H1 (cell line): ENCODE measurements at regions not wholly inside any gene's neighbourhood (a gene's known extent, or its start where the extent isn't known, plus 50 kb on each side); places are given as distances from the start of the nearest gene placed in this dataset.

Experiments
- CTCF ChIA-PET: fragments of 300-600 bp; sonication (Branson Sonifier 250); formaldehyde crosslinking; loops from one replicate; lab custom pipeline; 2021; ENCODE audit not compliant: partially characterized antibody; lab: Charles Lee
- POLR2A ChIA-PET: fragments of 300-600 bp; sonication (Branson Sonifier 250); formaldehyde crosslinking; loops from one replicate; lab custom pipeline; 2021; ENCODE audit warnings: inconsistent platforms; ENCODE audit not compliant: partially characterized antibody; lab: Charles Lee
- DNase-seq, 2 experiments: peaks; one replicate each; pipeline versions ENCODE4 v3.0.0 to v3.0.0-alpha.2; 2010 to 2022; ENCODE audit warnings: low spot score in 2 of 2, low read depth in 1 of 2, mixed read lengths in 1 of 2
- FAIRE-seq: peaks from 2 replicates; lab custom pipeline; 2011; peaks lifted over from hg19 to GRCh38; lab: Jason Lieb, UNC
- H2AFZ ChIP-seq: 2 replicates; pipeline ENCODE4 v1.8.1; 2012; ENCODE audit warnings: low read length, inconsistent platforms
- H2AK5ac ChIP-seq: 2 replicates; pipeline ENCODE4 v1.6.1; 2013; ENCODE audit warnings: low read depth, low read length
- H2BK120ac ChIP-seq: replicated peaks from 2 replicates; pipeline ENCODE3; 2013; ENCODE audit warnings: low read depth, low read length, inconsistent platforms
- H2BK12ac ChIP-seq: 2 replicates; pipeline ENCODE4 v1.6.1; 2013; ENCODE audit warnings: low read depth, low read length
- H2BK15ac ChIP-seq: 2 replicates; pipeline ENCODE4 v1.6.1; 2013; ENCODE audit warnings: low read length
- H2BK20ac ChIP-seq: 2 replicates; pipeline ENCODE4 v1.6.1; 2013; ENCODE audit warnings: low read length
- H2BK5ac ChIP-seq: 2 replicates; pipeline ENCODE4 v1.6.1; 2013; ENCODE audit warnings: low read depth, low read length
- H3K14ac ChIP-seq: 2 replicates; pipeline ENCODE4 v1.6.1; 2013; ENCODE audit warnings: inconsistent platforms; ENCODE audit not compliant: insufficient read length
- H3K18ac ChIP-seq: 2 replicates; pipeline ENCODE4 v1.6.1; 2013; ENCODE audit warnings: low read length; ENCODE audit errors: extremely low read depth
- H3K23ac ChIP-seq: 2 replicates; pipeline ENCODE4 v1.6.1; 2013; ENCODE audit warnings: inconsistent platforms; ENCODE audit not compliant: insufficient read length
- H3K23me2 ChIP-seq: 2 replicates; pipeline ENCODE4 v1.6.1; 2013; ENCODE audit warnings: low read depth, low read length
- H3K27ac ChIP-seq: 2 replicates; pipeline ENCODE4 v1.6.1; 2011; ENCODE audit warnings: low read depth, low read length, inconsistent platforms
- H3K27me3 ChIP-seq, 4 experiments: replicated peaks in 1 of 4; 1 replicate in 1 of 4; 2 replicates in 3 of 4; pipeline versions ENCODE4 v1.6.1 to v1.8.1; 2011 to 2013; ENCODE audit warnings: low read length in 3 of 4, mild to moderate bottlenecking in 3 of 4, inconsistent platforms in 2 of 4, mixed read lengths in 2 of 4, moderate library complexity in 1 of 4; ENCODE audit not compliant: control insufficient read depth in 3 of 4, insufficient read depth in 3 of 4; ENCODE audit errors: extremely low read depth in 1 of 4
- H3K36me3 ChIP-seq, 4 experiments: 2 replicates each; pipeline versions ENCODE4 v1.6.1 to v1.8.1; 2011 to 2013; ENCODE audit warnings: mild to moderate bottlenecking in 4 of 4, low read length in 3 of 4, moderate library complexity in 2 of 4, control low read depth in 1 of 4, inconsistent platforms in 1 of 4; ENCODE audit not compliant: insufficient read depth in 4 of 4, control insufficient read depth in 2 of 4
- H3K4ac ChIP-seq: replicated peaks from 2 replicates; pipeline ENCODE3; 2013; ENCODE audit warnings: low read length, low read depth, mixed read lengths, inconsistent platforms; ENCODE audit not compliant: insufficient read length
- H3K4me1 ChIP-seq, 4 experiments: replicated peaks in 1 of 4; 1 replicate in 1 of 4; 2 replicates in 3 of 4; pipeline versions ENCODE4 v1.6.1 to v1.8.1; 2011 to 2013; ENCODE audit warnings: low read length in 3 of 4, inconsistent platforms in 2 of 4, mixed read lengths in 1 of 4; ENCODE audit not compliant: insufficient read depth in 4 of 4, control insufficient read depth in 3 of 4
- H3K4me2 ChIP-seq, 2 experiments: 2 replicates each; pipeline versions ENCODE4 v1.6.1 to v1.8.1; 2011 to 2013; ENCODE audit warnings: low read depth in 2 of 2, low read length in 2 of 2, control low read depth in 1 of 2, inconsistent platforms in 1 of 2, mild to moderate bottlenecking in 1 of 2; ENCODE audit not compliant: insufficient read depth in 1 of 2
- H3K4me3 ChIP-seq, 4 experiments: fragments of 200-600, 300-600 bp in 1 of 4; sonication (generic), shearing (Covaris generic), sonication (Bioruptor Twin) in 1 of 4; 2 replicates each; pipeline versions ENCODE4 v1.5.1 to v1.8.1; 2011 to 2016; ENCODE audit warnings: low read length in 4 of 4, low read depth in 3 of 4, control low read depth in 2 of 4, inconsistent platforms in 2 of 4, mild to moderate bottlenecking in 2 of 4, mixed read lengths in 1 of 4, moderate library complexity in 1 of 4; ENCODE audit not compliant: insufficient read depth in 2 of 4; ENCODE audit errors: extremely low read depth in 1 of 4
- H3K56ac ChIP-seq: replicated peaks from 2 replicates; pipeline ENCODE3; 2013; ENCODE audit warnings: low read depth, mild to moderate bottlenecking, mixed read lengths, low read length, inconsistent platforms; ENCODE audit not compliant: insufficient read length
- H3K79me1 ChIP-seq: 2 replicates; pipeline ENCODE4 v1.6.1; 2013; ENCODE audit warnings: low read depth, low read length, control low read depth
- H3K79me2 ChIP-seq, 2 experiments: 2 replicates each; pipeline versions ENCODE4 v1.6.1 to v1.8.1; 2012 to 2013; ENCODE audit warnings: low read length in 2 of 2, mild to moderate bottlenecking in 2 of 2, inconsistent platforms in 1 of 2; ENCODE audit not compliant: insufficient read depth in 2 of 2, control insufficient read depth in 1 of 2
- H3K9ac ChIP-seq, 4 experiments: replicated peaks in 1 of 4; 1 replicate in 1 of 4; 2 replicates in 3 of 4; pipeline versions ENCODE4 v1.6.1 to v1.8.1; 2011 to 2013; ENCODE audit warnings: low read depth in 3 of 4, low read length in 3 of 4, control low read depth in 2 of 4, mild to moderate bottlenecking in 2 of 4, moderate library complexity in 2 of 4, inconsistent platforms in 1 of 4; ENCODE audit errors: extremely low read depth in 1 of 4
- H3K9me3 ChIP-seq, 2 experiments: 2 replicates each; pipeline versions ENCODE4 v1.6.1 to v1.8.1; 2012 to 2013; ENCODE audit warnings: mild to moderate bottlenecking in 2 of 2, moderate library complexity in 2 of 2, control low read depth in 1 of 2, inconsistent platforms in 1 of 2, low read depth in 1 of 2, low read length in 1 of 2, mixed read lengths in 1 of 2; ENCODE audit not compliant: insufficient read depth in 2 of 2
- H4K20me1 ChIP-seq, 2 experiments: replicated peaks in 1 of 2; 2 replicates each; pipeline versions ENCODE3 to v1.8.1; 2011 to 2013; ENCODE audit warnings: inconsistent platforms in 2 of 2, low read length in 2 of 2, mild to moderate bottlenecking in 1 of 2; ENCODE audit not compliant: insufficient read depth in 2 of 2, control insufficient read depth in 1 of 2
- H4K5ac ChIP-seq: 2 replicates; pipeline ENCODE4 v1.6.1; 2013; ENCODE audit warnings: low read length, low read depth, mixed read lengths, inconsistent platforms; ENCODE audit not compliant: insufficient read length
- H4K8ac ChIP-seq: 2 replicates; pipeline ENCODE4 v1.8.0; 2013; ENCODE audit warnings: mild to moderate bottlenecking, moderate library complexity, low read length, inconsistent platforms; ENCODE audit not compliant: insufficient read depth; ENCODE audit errors: extremely low read depth
- H4K91ac ChIP-seq: replicated peaks from 2 replicates; pipeline ENCODE3; 2013; ENCODE audit warnings: low read length, mixed read lengths, inconsistent platforms; ENCODE audit not compliant: insufficient read length
- KDM4A ChIP-seq: IDR thresholded peaks from one replicate; pipeline ENCODE4 v1.7.1; 2012; ENCODE audit warnings: low read depth, mild to moderate bottlenecking, moderate library complexity, low read length, inconsistent platforms; ENCODE audit not compliant: severe bottlenecking
- RNF2 ChIP-seq: fragments of 200-900, 300-1000 bp; sonication (generic); IDR thresholded peaks from 2 replicates; pipeline ENCODE4 v1.7.1; 2016; ENCODE audit warnings: borderline replicate concordance, low read depth, mild to moderate bottlenecking, antibody characterized with exemption, low read length; ENCODE audit not compliant: poor library complexity, severe bottlenecking; ENCODE audit errors: missing control alignments
- SAP30 ChIP-seq: fragments of 300-600 bp; sonication (generic); IDR thresholded peaks from 2 replicates; pipeline ENCODE4 v1.7.1; 2012; ENCODE audit warnings: low read length, moderate library complexity, mild to moderate bottlenecking, inconsistent platforms; ENCODE audit not compliant: insufficient read depth, insufficient replicate concordance
- SUZ12 ChIP-seq: fragments of 200-600 bp; sonication (generic); IDR thresholded peaks from 2 replicates; pipeline ENCODE4 v1.6.1; 2012; ENCODE audit warnings: mild to moderate bottlenecking, inconsistent platforms, low read length, moderate library complexity, mixed read lengths
- WGBS, 2 experiments: shearing (Covaris generic) in 1 of 2; methylation state at CpG; one replicate each; pipeline versions ENCODE4 v1.1.6 to v1.1.7; 2013 to 2015; ENCODE audit warnings: low lambda C conversion rate in 2 of 2, mixed read lengths in 2 of 2, inconsistent platforms in 1 of 2, low coverage in 1 of 2, missing lambda C conversion rate in 1 of 2; ENCODE audit not compliant: insufficient replicate concordance in 2 of 2, insufficient coverage in 1 of 2, insufficient read length in 1 of 2; ENCODE audit errors: extremely low coverage in 1 of 2, missing lambda C conversion rate in 1 of 2; 5-methylcytosine and 5-hydroxymethylcytosine counted together

DNA sequence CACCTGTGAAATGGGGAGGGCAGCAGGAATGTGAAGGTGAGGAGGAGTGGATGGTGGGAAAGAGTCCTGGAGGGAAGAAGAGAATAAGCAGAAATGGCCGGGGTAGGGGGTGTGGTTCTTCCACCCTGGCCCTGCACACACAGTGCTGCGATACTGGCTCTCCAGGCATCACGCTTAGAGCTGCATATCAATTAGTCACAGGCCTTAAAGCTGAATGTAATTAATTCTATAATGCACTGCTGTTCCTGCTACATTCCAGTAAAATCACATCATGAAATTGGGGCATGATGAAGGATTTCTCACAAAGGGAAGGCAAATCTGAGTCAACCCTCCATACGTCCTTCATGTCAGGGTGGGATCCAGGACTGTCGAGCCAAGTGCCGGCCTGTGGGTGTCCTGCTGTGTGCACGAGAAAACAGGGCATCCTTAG is 566.1 kb downstream of the BCL11B start:
- no peak overlapping the region for H4K5ac ChIP-seq
- no peak overlapping the region for H4K91ac ChIP-seq
- no peaks in the 10 kb centered on the region for H3K36me3 ChIP-seq
- no peak overlapping the region for H3K27ac ChIP-seq
- ChIA-PET CTCF (interaction anchor here (0.6 kb wide), 1 partner anchor 311 kb away, joined by 4 read pairs; no protein-coding TSS in a partner anchor), POLR2A (no interaction called here)
- no peak overlapping the region for H2BK120ac ChIP-seq
- H2BK12ac ChIP-seq: no peak overlapping the region
- H3K18ac ChIP-seq: no peak overlapping the region
- peaks cover 4% of the 10 kb centered on the region; the same call in 1 of the 2 replicates for H3K23me2 ChIP-seq
- WGBS, 2 experiments: 79% methylated on average over 7 of the region's 7 CpGs; no CpG with 5 or more reads in 1 of the 2 experiments
- no peaks in the 10 kb centered on the region for H3K79me1 ChIP-seq
- H2AK5ac ChIP-seq: no peak overlapping the region
- peak overlapping the region; percentile 44; the same call in 1 of the 2 replicates for H2AFZ ChIP-seq
- no peak overlapping the region for H3K4ac ChIP-seq
- H3K9ac ChIP-seq: no peak overlapping the region
- H2BK5ac ChIP-seq: no peak overlapping the region
- DNase-seq (no peak), FAIRE-seq (no peak)
- no peak overlapping the region for H3K4me3 ChIP-seq
- H4K20me1 ChIP-seq: peaks cover 0 to 2% of the 10 kb centered on the region in 2 experiments
- no peaks in the 10 kb centered on the region for H3K9me3 ChIP-seq
- no peak overlapping the region for H3K4me2 ChIP-seq
- no peak overlapping the region for H3K23ac ChIP-seq
- H3K56ac ChIP-seq: no peak overlapping the region
- no peaks in the 10 kb centered on the region for H3K27me3 ChIP-seq
- no peaks in the 10 kb centered on the region for H3K79me2 ChIP-seq
- H2BK20ac ChIP-seq: no peak overlapping the region
- H3K4me1 ChIP-seq: peaks cover 0 to 4% (median 1%) of the 10 kb centered on the region in 4 experiments; a peak in 3 of 7 replicates
- peak overlapping the region; percentile 63; the same call in 1 of the 2 replicates for H2BK15ac ChIP-seq
- H3K14ac ChIP-seq: no peak overlapping the region
- H4K8ac ChIP-seq: no peak overlapping the region; the same call in 1 of the 2 replicates
- TF ChIP-seq RNF2: no peak
- no peak for TF ChIP-seq SAP30
- no peak for TF ChIP-seq SUZ12
- TF ChIP-seq KDM4A: no peak
